ENCODE measurements at regions not wholly inside any gene's neighbourhood (a gene's known extent, or its start where the extent isn't known, plus 50 kb on each side); places are given as distances from the start of the nearest gene placed in this dataset.

GRCh38 chr17:51528111-51528510 is 267.8 kb downstream of the UTP18 start:
- Histone ChIP-seq H3K9me3 (no peaks in the 10 kb centered on the region), H3K4me1 (ENCODE audit: low read depth) (no peaks in the 10 kb centered on the region), H3K4me3 (no peak overlapping the region), H3K36me3 (ENCODE audit: low read depth) (no peaks in the 10 kb centered on the region)
- intact Hi-C loops (cut with DNase I, micrococcal nuclease): no loop called here
- TF ChIP-seq CTCF (IDR thresholded peaks at IDR 0.05): no peak
- ATAC-seq (no peak), DNase-seq (no peak)

GRCh38 chr17:51533219-51533618 is 272.9 kb downstream of the UTP18 start:
- ATAC-seq (no peak), DNase-seq (no peak)
- intact Hi-C loops (cut with DNase I, micrococcal nuclease): no loop called here
- TF ChIP-seq CTCF (IDR thresholded peaks at IDR 0.05): no peak
- Histone ChIP-seq H3K9me3 (no peaks in the 10 kb centered on the region), H3K4me1 (ENCODE audit: low read depth) (no peaks in the 10 kb centered on the region), H3K36me3 (ENCODE audit: low read depth) (no peaks in the 10 kb centered on the region), H3K4me3 (no peak overlapping the region)

- DNase-seq: no peak
- intact Hi-C loops (cut with DNase I, micrococcal nuclease): no loop called here
These were observed 273.5 kb downstream of the UTP18 start for GRCh38 chr17:51533821-51534220.

GRCh38 chr17:51536627-51537026 is 276.3 kb downstream of the UTP18 start:
- no peaks in the 10 kb centered on the region for H3K9me3 ChIP-seq
- ATAC-seq: no peak
- H3K4me1 ChIP-seq (ENCODE audit: low read depth): no peaks in the 10 kb centered on the region
- no peak overlapping the region for H3K4me3 ChIP-seq
- TF ChIP-seq CTCF (IDR thresholded peaks at IDR 0.05): no peak
- intact Hi-C loops (cut with DNase I, micrococcal nuclease): no loop called here
- H3K36me3 ChIP-seq (ENCODE audit: low read depth): no peaks in the 10 kb centered on the region
- DNase-seq: no peak

More at GRCh38 chr17:51533821-51534220, 273.5 kb downstream of the UTP18 start:
- TF ChIP-seq CTCF (IDR thresholded peaks at IDR 0.05): no peak
- H3K4me3 ChIP-seq: no peak overlapping the region
- ATAC-seq: no peak
- no peaks in the 10 kb centered on the region for H3K4me1 ChIP-seq (ENCODE audit: low read depth)
- H3K36me3 ChIP-seq (ENCODE audit: low read depth): no peaks in the 10 kb centered on the region
- no peaks in the 10 kb centered on the region for H3K9me3 ChIP-seq

GRCh38 chr17:51537996-51538550 is 277.7 kb downstream of the UTP18 start:
- DNase-seq: no peak
- no peak for TF ChIP-seq CTCF (IDR thresholded peaks at IDR 0.05)
- Histone ChIP-seq H3K36me3 (ENCODE audit: low read depth) (no peaks in the 10 kb centered on the region), H3K9me3 (no peaks in the 10 kb centered on the region), H3K4me3 (no peak overlapping the region), H3K4me1 (ENCODE audit: low read depth) (no peaks in the 10 kb centered on the region)
- intact Hi-C loops (cut with DNase I, micrococcal nuclease): no loop called here
- no peak for ATAC-seq

- no peak for ATAC-seq
- H3K4me1 ChIP-seq (ENCODE audit: low read depth): no peaks in the 10 kb centered on the region
- TF ChIP-seq CTCF (IDR thresholded peaks at IDR 0.05): no peak
- no peak overlapping the region for H3K4me3 ChIP-seq
- intact Hi-C loops (cut with DNase I, micrococcal nuclease): no loop called here
- DNase-seq: no peak
- H3K9me3 ChIP-seq: no peaks in the 10 kb centered on the region
- H3K36me3 ChIP-seq (ENCODE audit: low read depth): no peaks in the 10 kb centered on the region
These were observed 279.8 kb downstream of the UTP18 start for GRCh38 chr17:51540151-51540550.
